Natural killer cell (primary cell): ENCODE measurements at regions not wholly inside any gene's neighbourhood (a gene's known extent, or its start where the extent isn't known, plus 50 kb on each side); places are given as distances from the start of the nearest gene placed in this dataset.

ENCODE experiments used
- ATAC-seq, 3 donors: fragments of 150-1000 bp in 2 of 3; fragments of 200-7000 bp in 1 of 3; cut with Tn5 transposase; 1 replicate in 1 of 3; 2 replicates in 2 of 3; pipeline ENCODE4 v1.10.0; 2021; ENCODE audit warnings: mild to moderate bottlenecking in 2 of 3, moderate library complexity in 2 of 3
- DNase-seq, 2 donors: peaks; one replicate each; pipeline versions ENCODE4 v3.0.0 to v3.0.0-alpha.2; 2013 to 2021; ENCODE audit warnings: mixed read lengths in 1 of 2
- H3K27ac ChIP-seq: one replicate; pipeline ENCODE4 v1.5.1; 2013; ENCODE audit warnings: mild to moderate bottlenecking, low read length
- H3K27me3 ChIP-seq: one replicate; pipeline ENCODE4 v1.6.1; 2013; ENCODE audit warnings: low read length; ENCODE audit not compliant: control insufficient read depth, insufficient read depth
- H3K36me3 ChIP-seq: one replicate; pipeline ENCODE4 v1.6.1; 2013; ENCODE audit warnings: low read length; ENCODE audit not compliant: control insufficient read depth, insufficient read depth
- H3K4me1 ChIP-seq: one replicate; pipeline ENCODE4 v1.6.1; 2013; ENCODE audit warnings: low read length; ENCODE audit not compliant: control insufficient read depth, insufficient read depth
- H3K4me3 ChIP-seq: one replicate; pipeline ENCODE4 v1.5.1; 2013; ENCODE audit warnings: low read length
- H3K9me3 ChIP-seq: one replicate; pipeline ENCODE4 v1.6.1; 2013; ENCODE audit warnings: low read length; ENCODE audit not compliant: control insufficient read depth, insufficient read depth
- H3K27ac Mint-ChIP-seq, 2 donors: one replicate each; pipeline ENCODE4 v1.8.0; 2022; ENCODE audit warnings: mild to moderate bottlenecking in 2 of 2, mixed read lengths in 2 of 2, moderate library complexity in 1 of 2
- H3K27me3 Mint-ChIP-seq, 2 donors: one replicate each; pipeline ENCODE4 v1.8.0; 2022; ENCODE audit warnings: low read depth in 2 of 2, mixed read lengths in 2 of 2
- H3K36me3 Mint-ChIP-seq: one replicate; pipeline ENCODE4 v1.8.0; 2022; ENCODE audit warnings: mixed read lengths
- H3K4me1 Mint-ChIP-seq, 2 donors: one replicate each; pipeline ENCODE4 v1.8.0; 2022; ENCODE audit warnings: mixed read lengths in 2 of 2
- H3K4me3 Mint-ChIP-seq: one replicate; pipeline ENCODE4 v1.8.0; 2022; ENCODE audit warnings: mild to moderate bottlenecking, moderate library complexity, mixed read lengths
- H3K9me3 Mint-ChIP-seq, 2 donors: one replicate each; pipeline ENCODE4 v1.8.0; 2022; ENCODE audit warnings: mixed read lengths in 2 of 2
- CTCF ChIP-seq: fragments of 200-600 bp; IDR thresholded peaks from one replicate; pipeline ENCODE4 v1.8.0; 2022; ENCODE audit warnings: antibody characterized with exemption
- WGBS: methylation state at CpG from one replicate; pipeline ENCODE4 v1.1.7; 2013; ENCODE audit warnings: missing lambda C conversion rate; ENCODE audit not compliant: insufficient coverage; 5-methylcytosine and 5-hydroxymethylcytosine counted together
- intact Hi-C: fragments of 100-400 bp; cut with micrococcal nuclease; formaldehyde crosslinking; loops from one replicate; pipeline ENCODE4 v1.14.2; 2022

GRCh38 chr7:81120111-81120510 lies 201.3 kb upstream of the SEMA3C start:
- intact Hi-C loops, result no loop called here
- DNase-seq (no peak), ATAC-seq (no peak)
- Histone ChIP-seq H3K4me1 (no peaks in the 10 kb centered on the region), H3K36me3 (no peaks in the 10 kb centered on the region), H3K4me3 (no peak overlapping the region), H3K27ac (no peak overlapping the region), H3K27me3 (no peaks in the 10 kb centered on the region), H3K9me3 (no peaks in the 10 kb centered on the region)
- Mint-ChIP-seq H3K27me3 (no peaks in the 10 kb centered on the region), H3K4me1 (no peaks in the 10 kb centered on the region), H3K9me3 (peaks cover 7 to 11% of the 10 kb centered on the region in 2 donors), H3K4me3 (no peak overlapping the region), H3K27ac (no peak overlapping the region), H3K36me3 (no peaks in the 10 kb centered on the region)
- 93% methylated on average over 3 of the region's 4 CpGs for WGBS
- no peak for TF ChIP-seq CTCF

- intact Hi-C loops, result no loop called here
- Mint-ChIP-seq H3K9me3 (peaks cover 11 to 14% of the 10 kb centered on the region in 2 donors), H3K4me3 (no peak overlapping the region), H3K4me1 (no peaks in the 10 kb centered on the region), H3K27ac (no peak overlapping the region), H3K36me3 (no peaks in the 10 kb centered on the region), H3K27me3 (no peaks in the 10 kb centered on the region)
- Histone ChIP-seq H3K27ac (no peak overlapping the region), H3K27me3 (no peaks in the 10 kb centered on the region), H3K4me1 (no peaks in the 10 kb centered on the region), H3K4me3 (no peak overlapping the region), H3K9me3 (no peaks in the 10 kb centered on the region), H3K36me3 (no peaks in the 10 kb centered on the region)
- no CpG with 5 or more reads among the region's 1 CpG for WGBS
- no peak for TF ChIP-seq CTCF
- ATAC-seq (no peak), DNase-seq (no peak)
Measured at GRCh38 chr7:81114633-81115032, 195.8 kb upstream of the SEMA3C start.

GRCh38 chr7:81112731-81113130 lies 193.9 kb upstream of the SEMA3C start:
- Histone ChIP-seq H3K9me3 (no peaks in the 10 kb centered on the region), H3K27me3 (no peaks in the 10 kb centered on the region), H3K4me1 (no peaks in the 10 kb centered on the region), H3K27ac (no peak overlapping the region), H3K36me3 (no peaks in the 10 kb centered on the region), H3K4me3 (no peak overlapping the region)
- Mint-ChIP-seq H3K36me3 (no peaks in the 10 kb centered on the region), H3K27me3 (no peaks in the 10 kb centered on the region), H3K27ac (no peak overlapping the region), H3K4me3 (no peak overlapping the region), H3K9me3 (peaks cover 9 to 15% of the 10 kb centered on the region in 2 donors), H3K4me1 (no peaks in the 10 kb centered on the region)
- ATAC-seq (no peak), DNase-seq (no peak)
- WGBS, result no CpG with 5 or more reads among the region's 1 CpG
- TF ChIP-seq CTCF, result no peak
- intact Hi-C loops, result no loop called here

GRCh38 chr7:81111781-81112540 lies 193.1 kb upstream of the SEMA3C start:
- DNase-seq, result no peak
- Histone ChIP-seq H3K4me1 (no peaks in the 10 kb centered on the region), H3K36me3 (no peaks in the 10 kb centered on the region), H3K4me3 (no peak overlapping the region), H3K27ac (no peak overlapping the region), H3K27me3 (no peaks in the 10 kb centered on the region), H3K9me3 (no peaks in the 10 kb centered on the region)
- H3K9me3 Mint-ChIP-seq, result peaks cover 6 to 11% of the 10 kb centered on the region in 2 donors
- no peaks in the 10 kb centered on the region for H3K4me1 Mint-ChIP-seq
- 25% methylated on average over 8 of the region's 11 CpGs for WGBS
- intact Hi-C loops, result no loop called here
- no peak for TF ChIP-seq CTCF
- H3K27ac Mint-ChIP-seq, result no peak overlapping the region
- no peak overlapping the region for H3K4me3 Mint-ChIP-seq
- no peaks in the 10 kb centered on the region for H3K27me3 Mint-ChIP-seq
- no peaks in the 10 kb centered on the region for H3K36me3 Mint-ChIP-seq
- no peak for ATAC-seq
